B cell (primary cell): ENCODE measurements at regions not wholly inside any gene's neighbourhood (a gene's known extent, or its start where the extent isn't known, plus 50 kb on each side); places are given as distances from the start of the nearest gene placed in this dataset.

ENCODE experiments used
- EZH2 ChIP-seq: IDR thresholded peaks from 2 replicates; pipeline ENCODE4 v1.6.1; 2012; ENCODE audit warnings: borderline replicate concordance, low read depth, mild to moderate bottlenecking, moderate library complexity, low read length; ENCODE audit not compliant: insufficient read depth, poor library complexity, severe bottlenecking
- TF ChIP-seq, protein P1 (sequence below): fragments of 200-600 bp; IDR thresholded peaks from one replicate; pipeline ENCODE4 v1.8.0; 2022; ENCODE audit warnings: antibody characterized with exemption, mild to moderate bottlenecking

DNA sequence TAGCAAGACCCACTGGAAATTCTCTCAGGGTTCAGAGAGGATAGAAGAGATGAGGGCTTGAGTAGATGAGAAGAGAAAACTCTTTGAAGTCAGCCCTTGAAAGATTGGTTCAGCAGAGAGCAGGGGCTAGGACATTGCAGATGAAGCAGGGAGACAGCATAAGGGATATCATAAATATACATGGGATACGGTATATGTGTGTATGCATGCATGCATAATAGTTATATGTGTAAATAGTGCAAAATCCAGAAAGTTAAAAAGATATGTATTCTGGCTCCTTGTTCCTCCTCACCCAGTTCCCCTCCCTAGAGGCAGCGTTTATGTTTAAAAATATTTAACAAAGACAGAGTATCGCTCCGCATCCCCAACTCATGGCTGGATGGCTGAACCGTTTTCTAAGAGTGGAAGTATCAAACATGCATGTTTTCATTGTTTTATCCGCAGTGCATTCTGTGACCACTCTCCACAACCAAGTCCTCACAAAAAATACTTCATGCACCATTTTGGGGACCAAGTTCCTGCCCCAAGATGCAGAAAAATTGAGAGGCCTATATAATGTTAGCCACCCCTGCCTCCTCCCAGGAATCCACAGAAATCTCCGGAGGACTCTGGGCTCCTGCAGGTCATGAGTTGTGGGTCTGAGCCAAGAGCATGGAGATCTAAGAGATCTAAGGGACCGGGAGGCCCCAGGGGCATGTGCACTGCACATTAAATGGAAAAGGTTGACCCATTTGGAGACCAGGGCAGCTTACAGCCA is 119.5 kb downstream of the MTX3 start:
- TF ChIP-seq, protein P1, sequence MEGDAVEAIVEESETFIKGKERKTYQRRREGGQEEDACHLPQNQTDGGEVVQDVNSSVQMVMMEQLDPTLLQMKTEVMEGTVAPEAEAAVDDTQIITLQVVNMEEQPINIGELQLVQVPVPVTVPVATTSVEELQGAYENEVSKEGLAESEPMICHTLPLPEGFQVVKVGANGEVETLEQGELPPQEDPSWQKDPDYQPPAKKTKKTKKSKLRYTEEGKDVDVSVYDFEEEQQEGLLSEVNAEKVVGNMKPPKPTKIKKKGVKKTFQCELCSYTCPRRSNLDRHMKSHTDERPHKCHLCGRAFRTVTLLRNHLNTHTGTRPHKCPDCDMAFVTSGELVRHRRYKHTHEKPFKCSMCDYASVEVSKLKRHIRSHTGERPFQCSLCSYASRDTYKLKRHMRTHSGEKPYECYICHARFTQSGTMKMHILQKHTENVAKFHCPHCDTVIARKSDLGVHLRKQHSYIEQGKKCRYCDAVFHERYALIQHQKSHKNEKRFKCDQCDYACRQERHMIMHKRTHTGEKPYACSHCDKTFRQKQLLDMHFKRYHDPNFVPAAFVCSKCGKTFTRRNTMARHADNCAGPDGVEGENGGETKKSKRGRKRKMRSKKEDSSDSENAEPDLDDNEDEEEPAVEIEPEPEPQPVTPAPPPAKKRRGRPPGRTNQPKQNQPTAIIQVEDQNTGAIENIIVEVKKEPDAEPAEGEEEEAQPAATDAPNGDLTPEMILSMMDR, result no peak
- no peak for TF ChIP-seq EZH2
